ENCODE measurements at regions not wholly inside any gene's neighbourhood (a gene's known extent, or its start where the extent isn't known, plus 50 kb on each side); places are given as distances from the start of the nearest gene placed in this dataset.

DNA sequence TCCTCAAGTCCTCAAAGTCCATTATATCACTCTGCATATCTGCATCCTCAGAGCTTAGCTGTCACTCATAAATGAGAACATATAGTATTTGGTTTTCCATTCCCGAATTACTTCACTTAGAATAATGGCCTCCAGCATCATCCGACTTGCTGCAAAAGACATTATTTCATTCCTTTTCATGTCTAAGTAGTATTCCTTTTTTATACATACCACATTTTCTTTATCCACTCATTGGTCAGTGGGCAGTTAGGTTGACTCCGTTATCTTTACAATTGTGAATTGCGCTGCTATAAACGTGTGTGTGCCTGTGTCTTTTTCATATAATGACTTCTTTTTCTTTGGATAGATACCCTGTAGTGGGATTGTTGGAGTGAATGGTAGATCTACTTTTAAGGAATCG is 117.2 kb downstream of the OR2K2 start:
- Histone ChIP-seq H3K27me3 (ENCODE audit: insufficient read depth in 3 of 3, low read length in 2 of 3) (no peaks in the 10 kb centered on the region), H3K27ac (no peak overlapping the region), H3K4me1 (no peaks in the 10 kb centered on the region), H3K36me3 (ENCODE audit: insufficient read depth in 1 of 2, low read depth in 1 of 2) (no peaks in the 10 kb centered on the region), H3K4me3 (no peak overlapping the region), H3K9me3 (no peaks in the 10 kb centered on the region)
- ATAC-seq, result no peak
- no peak for DNase-seq
- intact Hi-C loops (cut with DNase I), result no loop called here
- 87 to 98% (median 89%) methylated on average over 6 of the region's 6 CpGs for WGBS, 3 donors
- no peak for TF ChIP-seq CTCF (IDR thresholded peaks at IDR 0.05)

GRCh38 chr9:111198936-111199335 is 131.1 kb downstream of the OR2K2 start:
- H3K4me3 ChIP-seq, result no peak overlapping the region
- no peaks in the 10 kb centered on the region for H3K36me3 ChIP-seq (ENCODE audit: insufficient read depth in 1 of 2, low read depth in 1 of 2)
- intact Hi-C loops (cut with DNase I), result no loop called here
- TF ChIP-seq CTCF (IDR thresholded peaks at IDR 0.05), result no peak
- no peak overlapping the region for H3K27ac ChIP-seq
- ATAC-seq (no peak), DNase-seq (no peak)
- peaks cover 7% of the 10 kb centered on the region for H3K9me3 ChIP-seq
- H3K4me1 ChIP-seq, result no peaks in the 10 kb centered on the region
- no peaks in the 10 kb centered on the region for H3K27me3 ChIP-seq (ENCODE audit: insufficient read depth in 3 of 3, low read length in 2 of 3)

DNA sequence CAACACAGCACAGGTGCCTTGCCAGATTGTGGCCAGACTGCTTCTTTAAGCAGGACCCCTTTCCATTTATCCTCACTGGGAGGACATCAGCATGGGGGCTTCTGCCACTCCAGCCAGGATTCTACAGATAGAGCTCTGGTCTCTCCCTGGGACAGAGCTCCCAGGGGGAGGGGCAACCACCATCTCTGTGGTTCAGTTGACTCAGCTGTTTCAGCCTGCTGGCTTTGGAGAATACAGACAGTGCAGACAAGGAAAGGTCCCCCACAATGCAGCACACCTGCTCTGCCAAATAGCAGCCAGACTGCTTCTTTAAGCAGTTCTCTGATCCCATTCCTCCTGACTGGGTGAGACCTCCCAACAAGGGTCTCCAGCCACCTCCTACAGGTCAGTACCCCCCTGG is 132.8 kb downstream of the OR2K2 start:
- intact Hi-C loops (cut with DNase I), result no loop called here
- Histone ChIP-seq H3K4me1 (no peaks in the 10 kb centered on the region), H3K27me3 (ENCODE audit: insufficient read depth in 3 of 3, low read length in 2 of 3) (no peaks in the 10 kb centered on the region), H3K36me3 (ENCODE audit: insufficient read depth in 1 of 2, low read depth in 1 of 2) (no peaks in the 10 kb centered on the region), H3K9me3 (no peaks in the 10 kb centered on the region), H3K4me3 (no peak overlapping the region), H3K27ac (no peak overlapping the region)
- no peak for DNase-seq
- no peak for TF ChIP-seq CTCF (IDR thresholded peaks at IDR 0.05)
- ATAC-seq, result no peak

DNA sequence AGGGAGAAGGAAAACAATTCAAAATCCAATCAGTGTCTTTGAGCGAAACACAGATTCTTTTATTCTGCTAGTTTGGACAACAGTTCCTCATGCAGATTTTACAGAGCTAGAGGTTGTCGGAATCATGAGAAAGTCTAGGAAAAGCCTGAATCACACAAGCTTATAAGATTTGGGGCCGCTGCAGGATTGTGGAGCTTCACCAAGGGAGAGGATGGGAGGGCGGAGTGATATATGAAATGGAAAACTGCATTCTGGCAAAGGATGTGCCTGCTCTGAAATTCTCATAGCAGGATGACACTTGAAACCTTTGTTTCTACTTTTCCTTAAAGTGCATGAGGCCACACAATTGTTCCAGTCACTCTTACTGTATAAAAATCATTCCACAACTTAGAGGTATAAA is 134.3 kb downstream of the OR2K2 start:
- 80 to 82% (median 81%) methylated on average over 4 of the region's 4 CpGs for WGBS, 3 donors
- Histone ChIP-seq H3K27me3 (ENCODE audit: insufficient read depth in 3 of 3, low read length in 2 of 3) (no peaks in the 10 kb centered on the region), H3K4me3 (no peak overlapping the region), H3K9me3 (no peaks in the 10 kb centered on the region), H3K36me3 (ENCODE audit: insufficient read depth in 1 of 2, low read depth in 1 of 2) (no peaks in the 10 kb centered on the region), H3K4me1 (no peaks in the 10 kb centered on the region), H3K27ac (no peak overlapping the region)
- intact Hi-C loops (cut with DNase I), result no loop called here
- no peak for TF ChIP-seq CTCF (IDR thresholded peaks at IDR 0.05)
- no peak for ATAC-seq
- no peak for DNase-seq

GRCh38 chr9:111193095-111193494 is 136.9 kb downstream of the OR2K2 start:
- DNase-seq, result no peak
- H3K27me3 ChIP-seq (ENCODE audit: insufficient read depth in 3 of 3, low read length in 2 of 3), result no peaks in the 10 kb centered on the region
- H3K9me3 ChIP-seq, result no peaks in the 10 kb centered on the region
- H3K4me3 ChIP-seq, result no peak overlapping the region
- no peaks in the 10 kb centered on the region for H3K36me3 ChIP-seq (ENCODE audit: insufficient read depth in 1 of 2, low read depth in 1 of 2)
- no peak for TF ChIP-seq CTCF (IDR thresholded peaks at IDR 0.05)
- no peaks in the 10 kb centered on the region for H3K4me1 ChIP-seq
- no peak for ATAC-seq
- intact Hi-C loops (cut with DNase I), result no loop called here
- no peak overlapping the region for H3K27ac ChIP-seq

Data from psoas muscle (tissue), 7 donors.